ENCODE measurements at regions not wholly inside any gene's neighbourhood (a gene's known extent, or its start where the extent isn't known, plus 50 kb on each side); places are given as distances from the start of the nearest gene placed in this dataset.

- no peak for DNase-seq (ENCODE audit: low spot score in 2 of 2)
- Histone ChIP-seq H3K36me3 (no peaks in the 10 kb centered on the region), H3K4me3 (no peak overlapping the region), H3K9me3 (no peaks in the 10 kb centered on the region), H3K27ac (no peak overlapping the region), H3K27me3 (no peaks in the 10 kb centered on the region), H3K4me1 (no peaks in the 10 kb centered on the region)
- TF ChIP-seq CTCF (IDR thresholded peaks at IDR 0.05), result no peak
- intact Hi-C loops (cut with DNase I), result no loop called here
Measured at GRCh38 chr21:27143476-27143875, 176.6 kb upstream of the ADAMTS5 start.

- no peak for DNase-seq (ENCODE audit: low spot score in 2 of 2)
- Histone ChIP-seq H3K4me1 (no peaks in the 10 kb centered on the region), H3K27ac (no peak overlapping the region), H3K4me3 (no peak overlapping the region), H3K36me3 (no peaks in the 10 kb centered on the region), H3K27me3 (no peaks in the 10 kb centered on the region), H3K9me3 (no peaks in the 10 kb centered on the region)
- TF ChIP-seq CTCF (IDR thresholded peaks at IDR 0.05), result no peak
- intact Hi-C loops (cut with DNase I), result no loop called here
Measured at GRCh38 chr21:27139526-27139925, 172.6 kb upstream of the ADAMTS5 start.

- H3K36me3 ChIP-seq, result no peaks in the 10 kb centered on the region
- H3K27ac ChIP-seq, result no peak overlapping the region
- no peak for TF ChIP-seq CTCF (IDR thresholded peaks at IDR 0.05)
- no peaks in the 10 kb centered on the region for H3K9me3 ChIP-seq
- intact Hi-C loops (cut with DNase I), result no loop called here
- no peak overlapping the region for H3K4me3 ChIP-seq
- DNase-seq (ENCODE audit: low spot score in 2 of 2), result no peak
- no peaks in the 10 kb centered on the region for H3K27me3 ChIP-seq
- peaks cover 0 to 5% of the 10 kb centered on the region in 2 donors for H3K4me1 ChIP-seq
Measured at GRCh38 chr21:27134516-27134915, 167.6 kb upstream of the ADAMTS5 start.

GRCh38 chr21:27132266-27132665 is 165.4 kb upstream of the ADAMTS5 start:
- H3K4me1 ChIP-seq, result peaks cover 0 to 5% of the 10 kb centered on the region in 2 donors
- H3K4me3 ChIP-seq, result no peak overlapping the region
- no peak for DNase-seq (ENCODE audit: low spot score in 2 of 2)
- intact Hi-C loops (cut with DNase I), result no loop called here
- no peaks in the 10 kb centered on the region for H3K9me3 ChIP-seq
- no peaks in the 10 kb centered on the region for H3K27me3 ChIP-seq
- no peak for TF ChIP-seq CTCF (IDR thresholded peaks at IDR 0.05)
- H3K27ac ChIP-seq, result no peak overlapping the region
- no peaks in the 10 kb centered on the region for H3K36me3 ChIP-seq

GRCh38 chr21:27130154-27130553 is 163.3 kb upstream of the ADAMTS5 start:
- no peaks in the 10 kb centered on the region for H3K27me3 ChIP-seq
- TF ChIP-seq CTCF (IDR thresholded peaks at IDR 0.05), result no peak
- no peak overlapping the region for H3K4me3 ChIP-seq
- no peaks in the 10 kb centered on the region for H3K36me3 ChIP-seq
- no peak for DNase-seq (ENCODE audit: low spot score in 2 of 2)
- intact Hi-C loops (cut with DNase I), result no loop called here
- no peaks in the 10 kb centered on the region for H3K9me3 ChIP-seq
- H3K4me1 ChIP-seq, result peaks cover 0 to 5% of the 10 kb centered on the region in 2 donors
- H3K27ac ChIP-seq, result no peak overlapping the region

GRCh38 chr21:27129694-27130093 is 162.8 kb upstream of the ADAMTS5 start:
- intact Hi-C loops (cut with DNase I), result no loop called here

More at GRCh38 chr21:27129694-27130093, 162.8 kb upstream of the ADAMTS5 start:
- no peaks in the 10 kb centered on the region for H3K27me3 ChIP-seq
- no peak overlapping the region for H3K4me3 ChIP-seq
- no peak overlapping the region for H3K27ac ChIP-seq
- H3K36me3 ChIP-seq, result no peaks in the 10 kb centered on the region
- H3K9me3 ChIP-seq, result no peaks in the 10 kb centered on the region
- no peak for TF ChIP-seq CTCF (IDR thresholded peaks at IDR 0.05)
- peaks cover 0 to 5% of the 10 kb centered on the region in 2 donors for H3K4me1 ChIP-seq
- no peak for DNase-seq (ENCODE audit: low spot score in 2 of 2)
